GM06990 (cell line): ENCODE measurements at regions not wholly inside any gene's neighbourhood (a gene's known extent, or its start where the extent isn't known, plus 50 kb on each side); places are given as distances from the start of the nearest gene placed in this dataset.

ENCODE experiments used
- DNase-seq: peaks from one replicate; pipeline ENCODE4 v3.0.0-alpha.2; 2011; ENCODE audit not compliant: insufficient read length; ENCODE audit errors: extremely low read depth
- H3K27me3 ChIP-seq: replicated peaks from 2 replicates; pipeline ENCODE4 v1.6.0; 2011; ENCODE audit warnings: low read length; ENCODE audit not compliant: control insufficient read depth, insufficient read depth
- H3K36me3 ChIP-seq: 2 replicates; pipeline ENCODE4 v1.5.1; 2011; ENCODE audit warnings: low read length; ENCODE audit not compliant: control insufficient read depth, insufficient read depth
- H3K4me3 ChIP-seq: replicated peaks from 2 replicates; pipeline ENCODE4 v1.5.1; 2011; ENCODE audit warnings: low read depth, mild to moderate bottlenecking, control low read depth, low read length
- TF ChIP-seq, protein P1 (sequence below): IDR thresholded peaks from 2 replicates; pipeline ENCODE4 v1.5.1; 2011; ENCODE audit warnings: low read length, control low read depth, mild to moderate bottlenecking, inconsistent platforms; ENCODE audit not compliant: insufficient read depth, poor library complexity, severe bottlenecking

- TF ChIP-seq, protein P1, sequence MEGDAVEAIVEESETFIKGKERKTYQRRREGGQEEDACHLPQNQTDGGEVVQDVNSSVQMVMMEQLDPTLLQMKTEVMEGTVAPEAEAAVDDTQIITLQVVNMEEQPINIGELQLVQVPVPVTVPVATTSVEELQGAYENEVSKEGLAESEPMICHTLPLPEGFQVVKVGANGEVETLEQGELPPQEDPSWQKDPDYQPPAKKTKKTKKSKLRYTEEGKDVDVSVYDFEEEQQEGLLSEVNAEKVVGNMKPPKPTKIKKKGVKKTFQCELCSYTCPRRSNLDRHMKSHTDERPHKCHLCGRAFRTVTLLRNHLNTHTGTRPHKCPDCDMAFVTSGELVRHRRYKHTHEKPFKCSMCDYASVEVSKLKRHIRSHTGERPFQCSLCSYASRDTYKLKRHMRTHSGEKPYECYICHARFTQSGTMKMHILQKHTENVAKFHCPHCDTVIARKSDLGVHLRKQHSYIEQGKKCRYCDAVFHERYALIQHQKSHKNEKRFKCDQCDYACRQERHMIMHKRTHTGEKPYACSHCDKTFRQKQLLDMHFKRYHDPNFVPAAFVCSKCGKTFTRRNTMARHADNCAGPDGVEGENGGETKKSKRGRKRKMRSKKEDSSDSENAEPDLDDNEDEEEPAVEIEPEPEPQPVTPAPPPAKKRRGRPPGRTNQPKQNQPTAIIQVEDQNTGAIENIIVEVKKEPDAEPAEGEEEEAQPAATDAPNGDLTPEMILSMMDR, result no peak
- Histone ChIP-seq H3K4me3 (no peak overlapping the region), H3K27me3 (no peaks in the 10 kb centered on the region), H3K36me3 (no peaks in the 10 kb centered on the region)
- no peak for DNase-seq
Measured at GRCh38 chr2:2730301-2730833, 399.3 kb upstream of the MYT1L start.

DNA sequence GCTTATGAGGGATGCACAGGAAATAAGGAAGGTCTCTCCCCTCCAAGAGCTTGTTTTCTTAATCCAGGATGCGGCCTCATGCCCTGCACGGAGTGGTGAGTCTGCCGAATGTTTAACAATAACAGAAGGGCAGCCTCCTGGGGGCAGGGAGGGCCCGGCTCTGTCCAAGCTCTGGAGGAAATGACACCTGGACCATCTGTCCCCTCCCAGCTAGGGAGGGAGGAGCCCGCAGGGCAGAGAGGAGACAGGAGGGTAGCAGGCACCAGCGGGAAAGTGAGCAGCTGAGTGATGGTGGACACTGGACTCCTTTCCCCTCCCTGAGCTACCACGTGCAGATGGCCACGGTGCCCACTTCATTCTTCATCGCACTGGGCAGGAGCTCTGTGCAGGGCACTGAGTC, 398.2 kb upstream of the MYT1L start:
- no peak for DNase-seq
- Histone ChIP-seq H3K36me3 (no peaks in the 10 kb centered on the region), H3K27me3 (no peaks in the 10 kb centered on the region), H3K4me3 (no peak overlapping the region)
- TF ChIP-seq, protein P1, result no peak

DNA sequence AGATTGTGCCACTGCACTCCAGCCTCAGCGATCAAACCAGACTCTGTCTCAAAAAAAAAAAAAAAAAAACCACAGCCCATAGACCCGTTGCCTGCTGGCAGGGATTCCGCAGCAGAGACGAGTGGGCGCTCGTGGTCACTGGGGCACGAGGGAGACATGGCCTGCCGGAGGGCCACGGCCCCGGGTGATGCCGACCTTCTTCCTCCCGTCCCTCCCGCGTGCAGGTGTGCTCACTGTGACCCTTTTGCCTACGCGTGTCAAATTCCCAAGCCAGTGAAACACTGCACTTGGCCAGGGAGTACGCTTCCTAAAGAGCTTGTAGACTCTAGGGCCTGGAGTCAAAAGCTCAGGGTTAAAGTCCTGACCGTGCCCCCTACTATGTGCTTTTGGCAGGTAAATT, 397.6 kb upstream of the MYT1L start:
- Histone ChIP-seq H3K27me3 (no peaks in the 10 kb centered on the region), H3K4me3 (no peak overlapping the region), H3K36me3 (no peaks in the 10 kb centered on the region)
- DNase-seq, result no peak
- TF ChIP-seq, protein P1, result no peak

DNA sequence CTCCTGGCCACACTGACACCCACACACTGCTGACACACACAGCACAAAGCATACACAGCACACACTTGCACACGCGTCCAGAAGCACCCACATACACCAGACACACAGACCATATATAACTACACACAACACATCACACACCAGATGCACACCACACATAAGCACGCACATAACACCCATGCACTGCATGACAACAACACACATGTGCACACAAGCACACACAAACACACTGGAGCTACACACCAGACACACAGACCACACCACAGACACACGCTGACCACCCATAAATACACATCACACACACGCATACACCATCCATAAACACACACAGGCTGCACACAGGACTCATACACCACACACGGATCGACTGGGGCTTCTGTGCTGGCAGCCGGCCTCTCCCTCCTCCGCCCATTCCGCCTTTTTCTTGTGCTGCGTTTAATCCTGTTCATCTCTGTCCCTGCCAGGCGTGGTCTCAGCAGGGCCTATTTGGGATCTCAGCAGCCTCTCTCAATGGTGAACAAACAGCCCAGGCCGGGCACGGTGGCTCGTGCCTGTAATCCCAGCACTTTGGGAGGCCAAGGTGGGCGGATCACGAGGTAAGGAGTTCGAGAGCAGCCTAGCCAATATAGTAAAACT, 396.9 kb upstream of the MYT1L start:
- no peak overlapping the region for H3K4me3 ChIP-seq

DNA sequence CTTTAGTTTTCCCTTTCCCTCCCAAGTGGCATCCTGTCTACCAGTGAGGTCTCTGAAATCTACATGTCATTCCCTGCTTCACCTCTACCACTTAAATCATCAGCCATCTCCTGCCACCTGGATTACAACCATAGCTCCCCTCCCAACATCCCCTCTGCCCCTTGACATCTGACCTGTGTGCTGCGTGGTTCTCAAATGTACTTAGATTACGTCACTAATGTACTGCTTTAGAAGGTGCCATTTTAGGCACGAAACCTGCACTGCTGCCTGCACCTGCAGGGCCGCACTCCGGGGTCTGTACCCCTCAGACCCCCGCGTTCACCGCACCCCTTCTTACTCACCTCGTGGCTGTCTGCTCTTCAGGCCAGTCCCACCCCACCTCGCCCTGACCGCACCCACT, 395.1 kb upstream of the MYT1L start:
- TF ChIP-seq, protein P1, result no peak
- no peak for DNase-seq
- Histone ChIP-seq H3K27me3 (no peaks in the 10 kb centered on the region), H3K4me3 (no peak overlapping the region), H3K36me3 (no peaks in the 10 kb centered on the region)

More for the DNA sequence above, 396.9 kb upstream of the MYT1L start:
- DNase-seq, result no peak
- Histone ChIP-seq H3K27me3 (no peaks in the 10 kb centered on the region), H3K36me3 (no peaks in the 10 kb centered on the region)
- TF ChIP-seq, protein P1, result no peak
